CD4-positive, alpha-beta T cell treated with Interleukin-17A for 1 hour (primary cell): ENCODE measurements at regions not wholly inside any gene's neighbourhood (a gene's known extent, or its start where the extent isn't known, plus 50 kb on each side); places are given as distances from the start of the nearest gene placed in this dataset.

Experiments
- DNase-seq: peaks from one replicate; pipeline ENCODE4 v3.0.0-alpha.2; 2020

DNA sequence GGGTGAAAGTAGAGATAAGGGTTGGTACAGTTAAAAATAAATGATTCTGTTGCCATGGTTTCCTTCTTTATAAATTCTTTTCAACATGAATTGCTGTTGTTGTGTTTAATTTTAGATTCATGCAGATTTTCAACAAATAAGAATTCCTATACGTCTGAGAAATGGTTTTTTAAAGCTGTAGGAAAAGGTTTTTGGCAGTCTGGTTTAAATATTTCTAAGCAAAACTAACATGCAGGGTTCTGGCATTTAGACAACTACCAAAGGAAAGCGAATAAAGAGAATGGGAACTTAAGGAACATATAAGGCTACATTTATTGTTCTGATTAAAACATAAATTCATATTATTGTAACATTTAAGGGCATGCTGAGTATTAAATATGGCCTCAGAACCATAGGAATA, 203.0 kb upstream of the MIR17HG start:
- no peak for DNase-seq

GRCh38 chr13:91145571-91146205, 201.8 kb upstream of the MIR17HG start:
- no peak for DNase-seq

- DNase-seq = no peak
Observed at GRCh38 chr13:91146601-91147000, 200.9 kb upstream of the MIR17HG start.

- DNase-seq = no peak
Observed at GRCh38 chr13:91148098-91148497, 199.4 kb upstream of the MIR17HG start.

- no peak for DNase-seq
Observed at GRCh38 chr13:91151921-91152320, 195.6 kb upstream of the MIR17HG start.

- DNase-seq = no peak
Observed at GRCh38 chr13:91153372-91153771, 194.1 kb upstream of the MIR17HG start.

- DNase-seq = peak; percentile 12
Observed at GRCh38 chr13:91154558-91155353, 192.7 kb upstream of the MIR17HG start.

DNA sequence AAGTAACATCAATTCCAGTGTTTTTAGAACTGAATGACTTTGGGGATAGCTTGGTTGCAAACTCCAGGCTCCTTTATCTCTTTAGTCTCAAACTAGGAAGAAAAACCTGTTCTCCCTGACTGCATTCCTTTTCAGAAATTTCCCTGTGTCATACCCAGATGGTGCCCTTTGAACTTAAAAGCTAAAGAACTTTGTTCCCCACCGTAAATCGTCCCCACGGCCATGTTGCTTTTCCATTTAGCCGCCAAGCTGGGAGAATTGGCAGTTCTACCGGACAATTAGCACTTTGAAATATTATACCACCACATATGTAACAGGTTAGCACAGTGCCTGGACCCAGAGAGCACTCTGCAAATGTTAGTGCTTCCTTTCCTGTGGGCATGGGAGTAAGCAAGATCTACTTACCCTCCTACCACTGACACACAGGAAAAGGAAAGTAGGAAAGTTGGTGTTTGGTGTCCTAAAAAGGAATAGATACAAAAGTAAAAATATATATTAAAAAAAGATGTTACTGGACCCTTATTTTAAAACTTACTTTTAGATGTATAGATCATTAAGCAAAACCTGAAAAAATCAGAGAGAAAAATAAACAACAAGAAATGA, 191.9 kb upstream of the MIR17HG start:
- DNase-seq = no peak

- DNase-seq = no peak
Observed at GRCh38 chr13:91157273-91158016, 190.0 kb upstream of the MIR17HG start.

GRCh38 chr13:91158017-91158395, 189.5 kb upstream of the MIR17HG start:
- no peak for DNase-seq

- no peak for DNase-seq
Observed at GRCh38 chr13:91162180-91162579, 185.3 kb upstream of the MIR17HG start.

- no peak for DNase-seq
Observed at GRCh38 chr13:91162589-91162988, 184.9 kb upstream of the MIR17HG start.

GRCh38 chr13:91165758-91166157, 181.7 kb upstream of the MIR17HG start:
- DNase-seq = no peak

- DNase-seq = no peak
Observed at GRCh38 chr13:91166714-91167511, 180.6 kb upstream of the MIR17HG start.

- no peak for DNase-seq
Observed at GRCh38 chr13:91167706-91168385, 179.6 kb upstream of the MIR17HG start.

- DNase-seq = no peak
Observed at GRCh38 chr13:91168386-91168711, 179.1 kb upstream of the MIR17HG start.

- DNase-seq = no peak
Observed at GRCh38 chr13:91169321-91170050, 178.0 kb upstream of the MIR17HG start.

- DNase-seq = no peak
Observed at GRCh38 chr13:91172160-91172559, 175.3 kb upstream of the MIR17HG start.

DNA sequence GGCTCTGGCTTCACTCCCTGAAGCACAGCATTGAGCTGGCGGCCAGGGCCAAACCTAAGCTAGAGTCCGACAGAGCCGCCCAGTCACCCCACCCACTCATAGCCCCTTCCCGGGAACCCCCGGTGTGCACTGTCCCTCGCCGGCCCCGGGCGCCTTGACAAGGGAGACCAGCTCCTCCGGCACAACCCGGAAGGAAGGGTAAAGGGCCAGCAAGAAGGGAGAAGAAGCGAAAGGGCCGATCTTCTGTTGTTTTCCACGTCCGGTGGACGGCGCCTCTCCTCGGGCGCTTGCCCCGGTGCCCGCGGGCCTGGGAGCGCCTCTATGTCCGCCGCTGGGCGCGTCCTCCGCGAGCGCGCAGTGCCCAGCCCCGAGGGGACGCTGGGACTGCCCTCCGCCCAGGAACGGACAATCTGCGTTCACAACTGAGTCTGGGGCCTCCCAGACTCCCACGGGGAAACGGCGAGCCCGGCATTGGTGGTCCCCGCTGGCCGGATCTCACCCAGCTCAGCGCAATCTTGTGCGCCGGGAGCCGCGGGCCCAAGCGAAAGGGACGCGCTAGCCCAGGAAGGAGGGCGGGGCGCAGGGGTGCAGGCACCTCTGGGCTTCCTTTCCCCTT, 172.5 kb upstream of the MIR17HG start:
- no peak for DNase-seq

DNA sequence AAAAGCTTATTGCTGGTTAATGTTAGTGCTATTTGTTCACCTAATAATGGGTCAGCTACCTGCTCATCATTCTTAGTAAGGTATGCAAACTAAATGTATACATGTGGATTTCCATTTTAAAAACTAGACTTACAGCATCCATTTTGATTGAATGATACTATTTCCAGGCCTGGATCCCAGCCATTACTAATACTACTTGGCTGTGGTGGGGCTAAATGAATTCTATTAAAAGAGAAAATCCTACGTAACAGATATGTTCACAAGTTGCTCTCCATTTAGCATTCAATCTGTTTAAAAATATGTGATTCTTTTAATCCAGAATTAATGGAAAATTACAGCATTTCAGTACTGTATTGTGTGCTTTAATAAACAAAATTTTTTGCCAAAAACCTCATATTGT, 169.4 kb upstream of the MIR17HG start:
- DNase-seq = no peak

GRCh38 chr13:91181892-91182291, 165.6 kb upstream of the MIR17HG start:
- DNase-seq = no peak
